ENCODE measurements at regions not wholly inside any gene's neighbourhood (a gene's known extent, or its start where the extent isn't known, plus 50 kb on each side); places are given as distances from the start of the nearest gene placed in this dataset.
"Not testable (repeated sequence)": the region's sequence is repeated elsewhere in the genome, so short reads cannot be mapped to it uniquely, and the experiment has no call there.

DNA sequence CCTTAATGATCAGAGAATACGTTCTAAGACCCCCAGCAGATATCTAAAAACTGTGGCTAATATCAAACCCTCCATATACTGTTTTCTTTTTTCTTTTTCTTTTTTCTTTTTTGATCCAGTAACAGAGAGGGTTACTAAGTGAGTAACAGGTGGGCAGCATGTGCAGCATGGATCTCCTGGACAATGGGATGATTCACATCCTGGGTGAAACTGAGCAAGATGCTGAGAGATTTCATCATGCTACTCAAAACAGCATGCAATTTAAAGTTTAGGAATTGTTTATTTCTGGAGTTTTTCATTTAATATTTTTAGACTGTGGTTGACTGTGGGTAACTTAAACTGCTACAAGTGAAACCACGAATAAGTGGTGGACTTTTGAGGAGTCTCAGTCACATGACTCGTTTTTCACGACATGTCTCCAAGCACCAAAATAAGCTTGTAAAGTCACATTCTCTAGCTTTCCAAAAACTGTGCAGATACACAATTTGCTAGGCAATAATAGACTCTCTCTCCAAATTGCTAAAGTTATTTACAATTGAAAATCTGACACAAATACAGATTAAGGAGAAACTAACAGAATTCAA, 716.2 kb downstream of the NXPH1 start:
- no peaks in the 10 kb centered on the region for H3K36me3 ChIP-seq (ENCODE audit: control insufficient read depth, insufficient read depth, low read length)
- H3K27ac ChIP-seq (ENCODE audit: low read depth, low read length), result no peak overlapping the region
- H3K4me1 ChIP-seq (ENCODE audit: control insufficient read depth, insufficient read depth, low read length), result no peaks in the 10 kb centered on the region
- no peak for DNase-seq (ENCODE audit: low read depth in 4 of 6, low spot score in 6 of 6)
- no CpG with 5 or more reads among the region's 4 CpGs for WGBS (ENCODE audit: insufficient coverage)
- H3K27me3 ChIP-seq (ENCODE audit: control insufficient read depth, insufficient read depth, low read length), result no peaks in the 10 kb centered on the region
- no peaks in the 10 kb centered on the region for H3K9me3 ChIP-seq (ENCODE audit: control insufficient read depth, insufficient read depth, low read length)
- no peak overlapping the region for H3K4me3 ChIP-seq (ENCODE audit: low read depth, low read length)

- not testable (repeated sequence) for H3K4me3 ChIP-seq (ENCODE audit: low read depth, low read length); H3K36me3 ChIP-seq (ENCODE audit: control insufficient read depth, insufficient read depth, low read length); H3K27ac ChIP-seq (ENCODE audit: low read depth, low read length); DNase-seq (ENCODE audit: low read depth in 4 of 6, low spot score in 6 of 6); H3K27me3 ChIP-seq (ENCODE audit: control insufficient read depth, insufficient read depth, low read length); H3K9me3 ChIP-seq (ENCODE audit: control insufficient read depth, insufficient read depth, low read length); H3K4me1 ChIP-seq (ENCODE audit: control insufficient read depth, insufficient read depth, low read length)
These were observed 730.3 kb downstream of the NXPH1 start for GRCh38 chr7:9163691-9164090.

DNA sequence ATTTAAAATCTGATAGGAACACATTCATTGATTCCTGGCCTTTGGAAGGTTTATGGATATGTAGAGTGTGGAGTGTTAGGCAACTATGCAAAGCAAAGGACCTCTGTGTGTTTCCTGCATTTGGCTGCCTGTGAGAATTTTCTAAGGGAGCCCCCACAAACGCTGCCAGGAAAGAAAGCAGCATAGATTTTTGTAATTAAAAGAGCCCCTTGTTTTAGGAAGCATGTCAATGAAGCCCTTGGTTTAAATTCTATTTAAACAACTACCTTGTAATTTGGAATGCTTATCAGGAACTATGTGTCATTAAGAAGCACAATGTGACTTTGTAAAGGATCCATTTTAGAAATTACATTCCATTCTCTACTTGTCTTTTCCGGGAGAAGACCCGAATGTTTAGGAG, 742.5 kb downstream of the NXPH1 start:
- no peak overlapping the region for H3K27ac ChIP-seq (ENCODE audit: low read depth, low read length)
- H3K4me1 ChIP-seq (ENCODE audit: control insufficient read depth, insufficient read depth, low read length), result no peaks in the 10 kb centered on the region
- H3K27me3 ChIP-seq (ENCODE audit: control insufficient read depth, insufficient read depth, low read length), result no peaks in the 10 kb centered on the region
- no peaks in the 10 kb centered on the region for H3K36me3 ChIP-seq (ENCODE audit: control insufficient read depth, insufficient read depth, low read length)
- H3K4me3 ChIP-seq (ENCODE audit: low read depth, low read length), result no peak overlapping the region
- no peaks in the 10 kb centered on the region for H3K9me3 ChIP-seq (ENCODE audit: control insufficient read depth, insufficient read depth, low read length)
- DNase-seq (ENCODE audit: low read depth in 4 of 6, low spot score in 6 of 6), result peak; percentile 9 to 72 (median 24)
- WGBS (ENCODE audit: insufficient coverage), result no CpG with 5 or more reads among the region's 3 CpGs

GRCh38 chr7:9181356-9181755, 747.9 kb downstream of the NXPH1 start:
- Histone ChIP-seq H3K27me3 (ENCODE audit: control insufficient read depth, insufficient read depth, low read length) (no peaks in the 10 kb centered on the region), H3K4me3 (ENCODE audit: low read depth, low read length) (no peak overlapping the region), H3K4me1 (ENCODE audit: control insufficient read depth, insufficient read depth, low read length) (no peaks in the 10 kb centered on the region), H3K27ac (ENCODE audit: low read depth, low read length) (no peak overlapping the region), H3K36me3 (ENCODE audit: control insufficient read depth, insufficient read depth, low read length) (no peaks in the 10 kb centered on the region), H3K9me3 (ENCODE audit: control insufficient read depth, insufficient read depth, low read length) (no peaks in the 10 kb centered on the region)
- no peak for DNase-seq (ENCODE audit: low read depth in 4 of 6, low spot score in 6 of 6)
- no CpG with 5 or more reads among the region's 1 CpG for WGBS (ENCODE audit: insufficient coverage)

GRCh38 chr7:9186730-9187129, 753.3 kb downstream of the NXPH1 start:
- no peaks in the 10 kb centered on the region for H3K4me1 ChIP-seq (ENCODE audit: control insufficient read depth, insufficient read depth, low read length)
- DNase-seq (ENCODE audit: low read depth in 4 of 6, low spot score in 6 of 6), result no peak
- WGBS (ENCODE audit: insufficient coverage), result no CpG with 5 or more reads among the region's 4 CpGs
- no peaks in the 10 kb centered on the region for H3K9me3 ChIP-seq (ENCODE audit: control insufficient read depth, insufficient read depth, low read length)
- H3K36me3 ChIP-seq (ENCODE audit: control insufficient read depth, insufficient read depth, low read length), result no peaks in the 10 kb centered on the region
- no peak overlapping the region for H3K27ac ChIP-seq (ENCODE audit: low read depth, low read length)
- no peak overlapping the region for H3K4me3 ChIP-seq (ENCODE audit: low read depth, low read length)
- H3K27me3 ChIP-seq (ENCODE audit: control insufficient read depth, insufficient read depth, low read length), result no peaks in the 10 kb centered on the region

DNA sequence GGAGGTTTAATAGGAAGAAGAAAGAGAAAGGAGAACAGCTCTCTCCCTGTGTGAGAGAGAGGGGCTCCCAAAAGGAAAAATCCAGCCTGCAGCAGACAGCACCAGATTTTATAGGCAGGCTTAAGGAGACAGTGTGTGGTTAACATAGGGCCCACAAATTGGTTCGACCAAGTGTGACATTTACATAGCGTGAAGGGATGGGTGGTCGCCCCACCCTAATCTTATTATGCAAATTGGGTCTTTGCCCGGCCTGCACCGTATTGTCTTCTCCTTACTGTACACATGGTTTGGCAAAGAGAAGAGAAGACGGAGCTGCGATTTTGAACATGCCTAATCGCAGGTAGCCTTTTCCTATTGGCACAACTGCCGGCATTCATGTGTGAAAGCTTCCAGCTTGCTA, 756.3 kb downstream of the NXPH1 start:
- DNase-seq (ENCODE audit: low read depth in 4 of 6, low spot score in 6 of 6), result peak in 1 of 6 donors; percentile 42
- Histone ChIP-seq H3K36me3 (ENCODE audit: control insufficient read depth, insufficient read depth, low read length) (no peaks in the 10 kb centered on the region), H3K9me3 (ENCODE audit: control insufficient read depth, insufficient read depth, low read length) (no peaks in the 10 kb centered on the region), H3K27me3 (ENCODE audit: control insufficient read depth, insufficient read depth, low read length) (no peaks in the 10 kb centered on the region), H3K4me3 (ENCODE audit: low read depth, low read length) (no peak overlapping the region), H3K4me1 (ENCODE audit: control insufficient read depth, insufficient read depth, low read length) (no peaks in the 10 kb centered on the region), H3K27ac (ENCODE audit: low read depth, low read length) (no peak overlapping the region)
- 29% methylated on average over 4 of the region's 9 CpGs for WGBS (ENCODE audit: insufficient coverage)

GRCh38 chr7:9192969-9193368, 759.6 kb downstream of the NXPH1 start:
- WGBS (ENCODE audit: insufficient coverage), result no CpG with 5 or more reads among the region's 2 CpGs
- Histone ChIP-seq H3K27me3 (ENCODE audit: control insufficient read depth, insufficient read depth, low read length) (no peaks in the 10 kb centered on the region), H3K27ac (ENCODE audit: low read depth, low read length) (no peak overlapping the region), H3K4me1 (ENCODE audit: control insufficient read depth, insufficient read depth, low read length) (no peaks in the 10 kb centered on the region), H3K36me3 (ENCODE audit: control insufficient read depth, insufficient read depth, low read length) (no peaks in the 10 kb centered on the region), H3K9me3 (ENCODE audit: control insufficient read depth, insufficient read depth, low read length) (no peaks in the 10 kb centered on the region), H3K4me3 (ENCODE audit: low read depth, low read length) (no peak overlapping the region)
- DNase-seq (ENCODE audit: low read depth in 4 of 6, low spot score in 6 of 6), result no peak

- H3K9me3 ChIP-seq (ENCODE audit: control insufficient read depth, insufficient read depth, low read length), result no peaks in the 10 kb centered on the region
- H3K36me3 ChIP-seq (ENCODE audit: control insufficient read depth, insufficient read depth, low read length), result no peaks in the 10 kb centered on the region
- no peak overlapping the region for H3K27ac ChIP-seq (ENCODE audit: low read depth, low read length)
- no peak overlapping the region for H3K4me3 ChIP-seq (ENCODE audit: low read depth, low read length)
- no CpG with 5 or more reads among the region's 4 CpGs for WGBS (ENCODE audit: insufficient coverage)
- H3K4me1 ChIP-seq (ENCODE audit: control insufficient read depth, insufficient read depth, low read length), result no peaks in the 10 kb centered on the region
- DNase-seq (ENCODE audit: low read depth in 4 of 6, low spot score in 6 of 6), result peak in 1 of 6 donors; percentile 76
- H3K27me3 ChIP-seq (ENCODE audit: control insufficient read depth, insufficient read depth, low read length), result no peaks in the 10 kb centered on the region
These were observed 767.2 kb downstream of the NXPH1 start for GRCh38 chr7:9200626-9201025.

- Histone ChIP-seq H3K4me1 (ENCODE audit: control insufficient read depth, insufficient read depth, low read length) (no peaks in the 10 kb centered on the region), H3K27me3 (ENCODE audit: control insufficient read depth, insufficient read depth, low read length) (no peaks in the 10 kb centered on the region), H3K27ac (ENCODE audit: low read depth, low read length) (no peak overlapping the region), H3K36me3 (ENCODE audit: control insufficient read depth, insufficient read depth, low read length) (no peaks in the 10 kb centered on the region), H3K4me3 (ENCODE audit: low read depth, low read length) (no peak overlapping the region), H3K9me3 (ENCODE audit: control insufficient read depth, insufficient read depth, low read length) (no peaks in the 10 kb centered on the region)
- peak in 1 of 6 donors; percentile 63 for DNase-seq (ENCODE audit: low read depth in 4 of 6, low spot score in 6 of 6)
- no CpG with 5 or more reads among the region's 2 CpGs for WGBS (ENCODE audit: insufficient coverage)
These were observed 768.5 kb downstream of the NXPH1 start for GRCh38 chr7:9201928-9202327.

- no peak overlapping the region for H3K27ac ChIP-seq (ENCODE audit: low read depth, low read length)
- H3K9me3 ChIP-seq (ENCODE audit: control insufficient read depth, insufficient read depth, low read length), result no peaks in the 10 kb centered on the region
- no peaks in the 10 kb centered on the region for H3K36me3 ChIP-seq (ENCODE audit: control insufficient read depth, insufficient read depth, low read length)
- WGBS (ENCODE audit: insufficient coverage), result no CpG with 5 or more reads among the region's 1 CpG
- no peaks in the 10 kb centered on the region for H3K27me3 ChIP-seq (ENCODE audit: control insufficient read depth, insufficient read depth, low read length)
- H3K4me3 ChIP-seq (ENCODE audit: low read depth, low read length), result no peak overlapping the region
- H3K4me1 ChIP-seq (ENCODE audit: control insufficient read depth, insufficient read depth, low read length), result no peaks in the 10 kb centered on the region
- DNase-seq (ENCODE audit: low read depth in 4 of 6, low spot score in 6 of 6), result no peak
These were observed 771.2 kb downstream of the NXPH1 start for GRCh38 chr7:9204571-9204970.
